A549 (cell line): ENCODE measurements at regions not wholly inside any gene's neighbourhood (a gene's known extent, or its start where the extent isn't known, plus 50 kb on each side); places are given as distances from the start of the nearest gene placed in this dataset.
"Not testable (repeated sequence)": the region's sequence is repeated elsewhere in the genome, so short reads cannot be mapped to it uniquely, and the experiment has no call there.

Experiments
- ATAC-seq, 2 experiments: fragments of 200-7000 bp in 1 of 2; fragments of >200 bp in 1 of 2; cut with Nextera tagmentation in 1 of 2; cut with Tn5 transposase in 1 of 2; 3 replicates each; pipeline versions ENCODE4 v1.8.0 to v1.9.1; 2018 to 2020; ENCODE audit warnings: mild to moderate bottlenecking in 1 of 2, moderate library complexity in 1 of 2
- CTCF ChIA-PET: fragments of 300-600 bp; sonication (Branson Sonifier 250); formaldehyde crosslinking; extraction: SDS; loops from one replicate; lab custom pipeline; 2021; ENCODE audit warnings: antibody characterized with exemption, inconsistent platforms; lab: Yijun Ruan, JAX
- POLR2A ChIA-PET: fragments of 350-600 bp; formaldehyde crosslinking; extraction: SDS; loops from one replicate; lab custom pipeline; 2021; ENCODE audit warnings: antibody characterized with exemption, inconsistent platforms; lab: Yijun Ruan, JAX
- DNase-seq, 2 experiments: peaks; one replicate each; pipeline versions ENCODE4 v3.0.0 to v3.0.0-alpha.2; 2011 to 2016; ENCODE audit warnings: low read depth in 1 of 2, low spot score in 1 of 2
- FAIRE-seq: peaks from 2 replicates; lab custom pipeline; 2011; peaks lifted over from hg19 to GRCh38; lab: Jason Lieb, UNC
- H3K27ac ChIP-seq, 2 experiments: fragments of >200 bp; sonication (Bioruptor Twin); formaldehyde crosslinking; 3 replicates each; pipeline ENCODE4 v1.5.1; 2016 to 2017
- H3K4me1 ChIP-seq: fragments of >200 bp; sonication (Bioruptor Twin); formaldehyde crosslinking; 3 replicates; pipeline ENCODE4 v1.6.1; 2016
- H3K4me2 ChIP-seq: fragments of >200 bp; sonication (Bioruptor Twin); formaldehyde crosslinking; 3 replicates; pipeline ENCODE4 v1.6.1; 2016
- H3K4me3 ChIP-seq: fragments of >200 bp; sonication (Bioruptor Twin); formaldehyde crosslinking; 3 replicates; pipeline ENCODE4 v1.5.1; 2016
- H3K9me3 ChIP-seq: fragments of >200 bp; sonication (Bioruptor Twin); formaldehyde crosslinking; 3 replicates; pipeline ENCODE4 v1.6.1; 2016
- CHD2 ChIP-seq: fragments of 150-350 bp; IDR thresholded peaks from 2 replicates; pipeline ENCODE4 v1.6.1; 2014; ENCODE audit warnings: low read length; ENCODE audit not compliant: partially characterized antibody
- EHMT2 ChIP-seq: fragments of 200-600 bp; sonication (generic); IDR thresholded peaks from 2 replicates; pipeline ENCODE4 v1.6.1; 2016; ENCODE audit warnings: antibody characterized with exemption, low read depth, mild to moderate bottlenecking, moderate library complexity
- ESRRA ChIP-seq: fragments of 150-350 bp; IDR thresholded peaks from 2 replicates; pipeline ENCODE4 v1.6.1; 2014; ENCODE audit warnings: mild to moderate bottlenecking, low read length, borderline replicate concordance
- FOXS1 ChIP-seq: fragments of 250-450 bp; sonication (Bioruptor Pico); IDR thresholded peaks from 2 replicates; pipeline ENCODE4 v1.5.0; 2020; ENCODE audit warnings: mild to moderate bottlenecking, moderate library complexity
- GATA3 ChIP-seq: IDR thresholded peaks from 2 replicates; pipeline ENCODE4 v1.6.1; 2012; ENCODE audit warnings: borderline replicate concordance
- HDAC2 ChIP-seq: fragments of 200-600 bp; sonication (generic); IDR thresholded peaks from 2 replicates; pipeline ENCODE4 v1.6.1; 2016
- HOXA7 ChIP-seq: fragments of 250-450 bp; sonication (Bioruptor Pico); IDR thresholded peaks from 2 replicates; pipeline ENCODE4 v1.5.0; 2020; ENCODE audit warnings: mild to moderate bottlenecking, moderate library complexity
- JUNB ChIP-seq: fragments of >200 bp; sonication (Bioruptor Twin); formaldehyde crosslinking; IDR thresholded peaks from 2 replicates; pipeline ENCODE4 v1.6.1; 2016
- MYC ChIP-seq: IDR thresholded peaks from 2 replicates; pipeline ENCODE4 v1.6.1; 2012; ENCODE audit warnings: mild to moderate bottlenecking, inconsistent platforms, low read length, improper control_type of control experiment, borderline replicate concordance
- PHF8 ChIP-seq: fragments of 200-600 bp; sonication (generic); IDR thresholded peaks from 2 replicates; pipeline ENCODE4 v1.6.1; 2016; ENCODE audit warnings: low read depth, mild to moderate bottlenecking, antibody characterized with exemption, moderate library complexity, borderline replicate concordance
- POLR2A ChIP-seq: IDR thresholded peaks from 2 replicates; pipeline ENCODE4 v1.6.1; 2012; ENCODE audit warnings: mild to moderate bottlenecking, low read length
- POLR2AphosphoS2 ChIP-seq: conservative IDR thresholded peaks from 2 replicates; pipeline ENCODE4 v1.6.1; 2012; ENCODE audit warnings: low read length, improper control_type of control experiment, inconsistent platforms
- RAD21 ChIP-seq, 2 experiments: fragments of >200 bp in 1 of 2; sonication (Bioruptor Twin) in 1 of 2; formaldehyde crosslinking in 1 of 2; IDR thresholded peaks in 1 of 2; conservative IDR thresholded peaks in 1 of 2; 2 replicates in 1 of 2; 3 replicates in 1 of 2; pipeline ENCODE4 v1.6.1; 2012 to 2018; ENCODE audit warnings: inconsistent platforms in 1 of 2
- RARB ChIP-seq: fragments of 250-450 bp; sonication (Bioruptor Pico); IDR thresholded peaks from 2 replicates; pipeline ENCODE4 v1.8.0; 2021; ENCODE audit warnings: mild to moderate bottlenecking, moderate library complexity
- RCOR1 ChIP-seq: fragments of 150-350 bp; IDR thresholded peaks from 2 replicates; pipeline ENCODE4 v1.6.1; 2014; ENCODE audit warnings: antibody characterized with exemption, low read length, low read depth
- RNF2 ChIP-seq: fragments of 200-600 bp; sonication (generic); IDR thresholded peaks from 2 replicates; pipeline ENCODE4 v1.6.1; 2016; ENCODE audit warnings: low read depth, mild to moderate bottlenecking, antibody characterized with exemption, moderate library complexity, borderline replicate concordance
- TP53 ChIP-seq: fragments of 250-450 bp; sonication (Bioruptor Pico); IDR thresholded peaks from 2 replicates; pipeline ENCODE4 v1.5.0; 2021; ENCODE audit warnings: mild to moderate bottlenecking, moderate library complexity
- ZC3H11A ChIP-seq: fragments of 450-650 bp; IDR thresholded peaks from 2 replicates; pipeline ENCODE4 v1.6.1; 2014; ENCODE audit warnings: antibody characterized with exemption, mild to moderate bottlenecking
- ZFP36 ChIP-seq: fragments of 450-650 bp; IDR thresholded peaks from 2 replicates; pipeline ENCODE4 v1.6.1; 2014; ENCODE audit warnings: borderline replicate concordance; ENCODE audit not compliant: partially characterized antibody
- ZNF302 ChIP-seq: fragments of 250-450 bp; sonication (Bioruptor Pico); IDR thresholded peaks from 2 replicates; pipeline ENCODE4 v1.9.0; 2021; ENCODE audit warnings: inconsistent platforms, mild to moderate bottlenecking, moderate library complexity
- WGBS: methylation state at CpG from one replicate; pipeline ENCODE4 v1.1.6; 2017; ENCODE audit errors: missing lambda C conversion rate; 5-methylcytosine and 5-hydroxymethylcytosine counted together
- TF ChIP-seq, protein P1 (sequence below): fragments of 150-350 bp; IDR thresholded peaks from 2 replicates; pipeline ENCODE4 v1.6.1; 2014; ENCODE audit warnings: low read depth, mild to moderate bottlenecking, low read length
- TF ChIP-seq, protein P2 (sequence below): fragments of >200 bp; sonication (Bioruptor Twin); formaldehyde crosslinking; IDR thresholded peaks from 3 replicates; pipeline ENCODE4 v1.6.1; 2016
- TF ChIP-seq, protein P3 (sequence below): IDR thresholded peaks from 2 replicates; pipeline ENCODE4 v1.6.1; 2012; ENCODE audit warnings: low read depth, borderline replicate concordance
- TF ChIP-seq, protein P4 (sequence below): fragments of 250-450 bp; sonication (Bioruptor Pico); IDR thresholded peaks from 2 replicates; pipeline ENCODE4 v1.5.0; 2021; ENCODE audit warnings: mild to moderate bottlenecking, moderate library complexity, borderline replicate concordance
- TF ChIP-seq, protein P5 (sequence below): fragments of 450-650 bp; IDR thresholded peaks from 2 replicates; pipeline ENCODE4 v1.6.1; 2014; ENCODE audit warnings: antibody characterized with exemption

DNA sequence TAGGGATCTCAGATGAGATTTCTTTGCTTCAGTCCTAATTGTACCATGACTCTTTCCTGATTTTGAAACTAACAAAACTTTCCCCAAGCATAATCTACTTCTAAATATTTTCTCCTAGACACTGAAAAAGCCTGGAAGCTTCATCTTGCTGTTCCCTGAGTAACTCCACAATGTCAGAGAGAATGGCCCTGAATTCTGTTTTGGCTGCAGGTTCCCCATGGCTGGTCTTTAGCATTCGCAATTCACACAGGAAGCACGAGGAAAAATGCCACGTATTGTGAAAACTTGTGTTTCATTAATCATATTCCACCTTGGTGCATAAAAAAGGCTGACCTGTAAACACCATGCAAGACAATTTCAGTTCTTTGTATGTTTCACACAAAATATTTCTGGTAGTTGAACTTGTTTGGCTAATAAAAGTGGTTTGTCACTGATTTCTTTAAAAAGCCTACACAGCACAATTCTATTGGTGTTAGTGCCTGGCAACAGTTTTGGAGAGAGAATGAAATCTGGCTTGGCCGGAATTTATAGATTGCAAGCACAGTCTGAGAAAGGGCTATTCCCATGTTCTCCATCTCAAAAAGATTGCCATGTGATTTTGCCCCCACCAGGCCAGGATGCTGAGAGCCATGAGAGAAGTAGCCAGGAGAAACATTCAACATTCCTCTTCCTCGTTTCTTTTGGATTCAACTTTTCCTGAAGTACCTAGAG, 367.1 kb downstream of the NDFIP2 start (continued):
- no peak for TF ChIP-seq GATA3
- no peak for TF ChIP-seq HDAC2
- no peak for TF ChIP-seq RARB
- TF ChIP-seq ZFP36, result no peak

- Histone ChIP-seq H3K4me3 (no peak overlapping the region), H3K27ac (no peak overlapping the region), H3K4me2 (no peak overlapping the region), H3K9me3 (no peaks in the 10 kb centered on the region), H3K4me1 (no peaks in the 10 kb centered on the region)
- FAIRE-seq, result no peak
- ChIA-PET POLR2A (no interaction called here), CTCF (no interaction called here)
- 84% methylated on average over 4 of the region's 4 CpGs for WGBS
- no peak for DNase-seq
- no peak for TF ChIP-seq CHD2
- TF ChIP-seq, protein P1, sequence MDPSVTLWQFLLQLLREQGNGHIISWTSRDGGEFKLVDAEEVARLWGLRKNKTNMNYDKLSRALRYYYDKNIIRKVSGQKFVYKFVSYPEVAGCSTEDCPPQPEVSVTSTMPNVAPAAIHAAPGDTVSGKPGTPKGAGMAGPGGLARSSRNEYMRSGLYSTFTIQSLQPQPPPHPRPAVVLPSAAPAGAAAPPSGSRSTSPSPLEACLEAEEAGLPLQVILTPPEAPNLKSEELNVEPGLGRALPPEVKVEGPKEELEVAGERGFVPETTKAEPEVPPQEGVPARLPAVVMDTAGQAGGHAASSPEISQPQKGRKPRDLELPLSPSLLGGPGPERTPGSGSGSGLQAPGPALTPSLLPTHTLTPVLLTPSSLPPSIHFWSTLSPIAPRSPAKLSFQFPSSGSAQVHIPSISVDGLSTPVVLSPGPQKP, result no peak
- TF ChIP-seq, protein P2, sequence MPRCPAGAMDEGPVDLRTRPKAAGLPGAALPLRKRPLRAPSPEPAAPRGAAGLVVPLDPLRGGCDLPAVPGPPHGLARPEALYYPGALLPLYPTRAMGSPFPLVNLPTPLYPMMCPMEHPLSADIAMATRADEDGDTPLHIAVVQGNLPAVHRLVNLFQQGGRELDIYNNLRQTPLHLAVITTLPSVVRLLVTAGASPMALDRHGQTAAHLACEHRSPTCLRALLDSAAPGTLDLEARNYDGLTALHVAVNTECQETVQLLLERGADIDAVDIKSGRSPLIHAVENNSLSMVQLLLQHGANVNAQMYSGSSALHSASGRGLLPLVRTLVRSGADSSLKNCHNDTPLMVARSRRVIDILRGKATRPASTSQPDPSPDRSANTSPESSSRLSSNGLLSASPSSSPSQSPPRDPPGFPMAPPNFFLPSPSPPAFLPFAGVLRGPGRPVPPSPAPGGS, result no peak
- TF ChIP-seq ZC3H11A, result no peak
- no peak for ATAC-seq
Observed at GRCh38 chr13:79846386-79846785, 365.4 kb downstream of the NDFIP2 start.

DNA sequence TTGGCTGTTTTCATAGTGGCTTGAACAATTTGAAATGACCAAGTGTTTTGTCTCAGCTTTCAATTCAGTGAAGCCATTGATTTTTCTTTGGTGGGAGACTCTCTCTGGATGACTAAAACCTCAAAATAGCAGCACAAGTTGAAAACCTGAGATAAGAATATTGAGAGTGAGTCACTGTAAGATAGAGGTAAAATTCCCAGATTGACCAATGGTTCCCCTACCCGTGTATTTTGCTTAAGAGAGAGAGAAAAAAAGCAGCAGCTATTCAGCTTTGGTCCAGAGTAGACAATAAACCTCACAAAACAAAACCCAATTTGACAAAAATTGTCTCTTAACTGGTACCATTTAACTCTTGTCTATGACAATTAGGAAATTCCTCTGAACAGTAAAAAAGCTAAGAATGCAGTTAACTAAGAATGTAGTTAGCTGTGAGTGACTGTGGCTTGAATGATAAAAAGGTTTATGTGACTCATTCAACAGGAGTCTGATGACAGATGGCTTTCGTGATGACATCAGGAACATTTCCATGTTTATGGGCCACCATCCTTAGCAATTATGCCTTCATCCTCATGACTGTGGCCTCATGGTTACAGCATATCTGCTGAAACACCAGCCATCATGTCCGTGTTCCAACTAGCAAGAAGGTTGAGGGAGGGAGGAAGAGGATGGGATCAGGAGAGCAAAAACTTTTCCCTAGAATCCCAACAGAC, 356.9 kb downstream of the NDFIP2 start:
- TF ChIP-seq ZNF302 (CRISPR knock-in tag) (no peak), ESRRA (no peak), MYC (no peak), POLR2A (no peak), RNF2 (no peak), HOXA7 (no peak), EHMT2 (no peak), RARB (no peak), CHD2 (no peak), FOXS1 (CRISPR knock-in tag) (no peak), JUNB (no peak), ZC3H11A (no peak), RCOR1 (no peak), POLR2AphosphoS2 (no peak), PHF8 (no peak), TP53 (no peak), RAD21 (conservative IDR thresholded peaks at IDR 0.05 in 1 of 2, IDR thresholded peaks at IDR 0.05 in 1 of 2) (no peak)
- TF ChIP-seq, protein P3, sequence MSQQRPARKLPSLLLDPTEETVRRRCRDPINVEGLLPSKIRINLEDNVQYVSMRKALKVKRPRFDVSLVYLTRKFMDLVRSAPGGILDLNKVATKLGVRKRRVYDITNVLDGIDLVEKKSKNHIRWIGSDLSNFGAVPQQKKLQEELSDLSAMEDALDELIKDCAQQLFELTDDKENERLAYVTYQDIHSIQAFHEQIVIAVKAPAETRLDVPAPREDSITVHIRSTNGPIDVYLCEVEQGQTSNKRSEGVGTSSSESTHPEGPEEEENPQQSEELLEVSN, result no peak
- TF ChIP-seq, protein P4, sequence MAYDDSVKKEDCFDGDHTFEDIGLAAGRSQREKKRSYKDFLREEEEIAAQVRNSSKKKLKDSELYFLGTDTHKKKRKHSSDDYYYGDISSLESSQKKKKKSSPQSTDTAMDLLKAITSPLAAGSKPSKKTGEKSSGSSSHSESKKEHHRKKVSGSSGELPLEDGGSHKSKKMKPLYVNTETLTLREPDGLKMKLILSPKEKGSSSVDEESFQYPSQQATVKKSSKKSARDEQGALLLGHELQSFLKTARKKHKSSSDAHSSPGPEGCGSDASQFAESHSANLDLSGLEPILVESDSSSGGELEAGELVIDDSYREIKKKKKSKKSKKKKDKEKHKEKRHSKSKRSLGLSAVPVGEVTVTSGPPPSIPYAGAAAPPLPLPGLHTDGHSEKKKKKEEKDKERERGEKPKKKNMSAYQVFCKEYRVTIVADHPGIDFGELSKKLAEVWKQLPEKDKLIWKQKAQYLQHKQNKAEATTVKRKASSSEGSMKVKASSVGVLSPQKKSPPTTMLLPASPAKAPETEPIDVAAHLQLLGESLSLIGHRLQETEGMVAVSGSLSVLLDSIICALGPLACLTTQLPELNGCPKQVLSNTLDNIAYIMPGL (CRISPR knock-in tag), result no peak
- TF ChIP-seq, protein P5, sequence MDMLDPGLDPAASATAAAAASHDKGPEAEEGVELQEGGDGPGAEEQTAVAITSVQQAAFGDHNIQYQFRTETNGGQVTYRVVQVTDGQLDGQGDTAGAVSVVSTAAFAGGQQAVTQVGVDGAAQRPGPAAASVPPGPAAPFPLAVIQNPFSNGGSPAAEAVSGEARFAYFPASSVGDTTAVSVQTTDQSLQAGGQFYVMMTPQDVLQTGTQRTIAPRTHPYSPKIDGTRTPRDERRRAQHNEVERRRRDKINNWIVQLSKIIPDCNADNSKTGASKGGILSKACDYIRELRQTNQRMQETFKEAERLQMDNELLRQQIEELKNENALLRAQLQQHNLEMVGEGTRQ, result no peak
- POLR2A ChIA-PET, result no interaction called here
- Histone ChIP-seq H3K4me3 (no peak overlapping the region), H3K9me3 (no peaks in the 10 kb centered on the region), H3K4me1 (no peaks in the 10 kb centered on the region), H3K4me2 (no peak overlapping the region), H3K27ac (no peak overlapping the region)
- DNase-seq (no peak), FAIRE-seq (no peak), ATAC-seq (no peak)
- WGBS, result 50% methylated on average over 3 of the region's 3 CpGs
- CTCF ChIA-PET, result interaction anchor here (1.6 kb wide), 1 partner anchor 62 kb away, joined by 4 read pairs; no protein-coding TSS in a partner anchor

DNA sequence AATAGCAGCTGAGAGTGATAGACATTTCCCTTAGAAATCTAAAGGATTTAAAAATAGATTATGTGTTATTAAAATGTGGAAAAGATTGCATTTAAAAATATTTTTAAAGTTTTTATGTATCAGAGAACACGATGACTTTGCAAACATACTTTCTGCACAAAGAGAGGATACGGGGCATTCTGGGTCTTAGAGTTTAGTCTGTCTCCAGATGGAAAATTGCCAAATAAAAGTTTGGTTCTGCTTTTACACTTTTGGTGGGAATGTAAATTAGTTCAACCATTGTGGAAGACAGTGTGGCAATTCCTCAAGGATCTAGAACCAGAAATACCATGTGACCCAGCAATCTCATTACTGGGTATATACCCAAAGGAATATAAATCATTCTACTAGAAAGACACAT, 355.2 kb downstream of the NDFIP2 start:
- CTCF ChIA-PET, H3K27ac ChIP-seq, POLR2A ChIA-PET, H3K4me1 ChIP-seq, FAIRE-seq, H3K4me2 ChIP-seq, ATAC-seq, DNase-seq, H3K9me3 ChIP-seq, H3K4me3 ChIP-seq: not testable (repeated sequence)
- WGBS, result 82% methylated on average over 2 of the region's 2 CpGs
